Body of pancreas (tissue), 4 donors: ENCODE measurements at regions not wholly inside any gene's neighbourhood (a gene's known extent, or its start where the extent isn't known, plus 50 kb on each side); places are given as distances from the start of the nearest gene placed in this dataset.

Experiments used
- ATAC-seq: fragments of 150-250 bp; one replicate; pipeline ENCODE4 v1.9.1; 2016
- DNase-seq, 4 donors: peaks; one replicate each; pipeline ENCODE4 v3.0.0-alpha.2; 2019
- H3K27ac ChIP-seq, 4 donors: fragments of 200-600 bp; sonication (generic); 1 replicate in 3 of 4; 2 replicates in 1 of 4; pipeline versions ENCODE4 v1.5.1 to v1.6.1; 2016 to 2019; ENCODE audit warnings: mild to moderate bottlenecking in 1 of 4, mixed read lengths in 1 of 4, moderate library complexity in 1 of 4
- H3K27me3 ChIP-seq, 2 donors: fragments of 200-600 bp; sonication (generic); one replicate each; pipeline ENCODE4 v1.6.0; 2016; ENCODE audit warnings: mild to moderate bottlenecking in 1 of 2
- H3K36me3 ChIP-seq, 2 donors: fragments of 200-600 bp; sonication (generic); replicated peaks in 1 of 2; 2 replicates each; pipeline ENCODE4 v1.5.1; 2016; ENCODE audit warnings: low read depth in 2 of 2; ENCODE audit not compliant: insufficient read depth in 1 of 2
- H3K4me1 ChIP-seq: fragments of 200-600 bp; sonication (generic); one replicate; pipeline ENCODE4 v1.6.0; 2016
- H3K4me3 ChIP-seq, 2 donors: fragments of 200-600 bp; sonication (generic); 1 replicate in 1 of 2; 2 replicates in 1 of 2; pipeline ENCODE4 v1.5.1; 2016 to 2019
- H3K9me3 ChIP-seq, 3 donors: fragments of 200-600 bp; sonication (generic); 1 replicate in 2 of 3; 2 replicates in 1 of 3; pipeline ENCODE4 v1.5.1; 2016
- CTCF ChIP-seq, 7 experiments: fragments of 450-650 bp in 4 of 7; fragments of 200-600 bp in 3 of 7; sonication (generic) in 3 of 7; IDR thresholded peaks; one replicate each; pipeline ENCODE4 v1.5.1; 2016 to 2019; ENCODE audit warnings: antibody characterized with exemption in 7 of 7
- POLR2A ChIP-seq, 3 donors: fragments of 450-650 bp; IDR thresholded peaks; one replicate each; pipeline ENCODE4 v1.6.1; 2016; ENCODE audit warnings: antibody characterized with exemption in 3 of 3, mild to moderate bottlenecking in 2 of 3
- WGBS, 2 donors: methylation state at CpG; one replicate each; pipeline ENCODE4 v1.1.5; 2017; 5-methylcytosine and 5-hydroxymethylcytosine counted together
- intact Hi-C: fragments of 100-400 bp; cut with DNase I; formaldehyde crosslinking; loops from one replicate; pipeline ENCODE4 v1.15.1; 2023

DNA sequence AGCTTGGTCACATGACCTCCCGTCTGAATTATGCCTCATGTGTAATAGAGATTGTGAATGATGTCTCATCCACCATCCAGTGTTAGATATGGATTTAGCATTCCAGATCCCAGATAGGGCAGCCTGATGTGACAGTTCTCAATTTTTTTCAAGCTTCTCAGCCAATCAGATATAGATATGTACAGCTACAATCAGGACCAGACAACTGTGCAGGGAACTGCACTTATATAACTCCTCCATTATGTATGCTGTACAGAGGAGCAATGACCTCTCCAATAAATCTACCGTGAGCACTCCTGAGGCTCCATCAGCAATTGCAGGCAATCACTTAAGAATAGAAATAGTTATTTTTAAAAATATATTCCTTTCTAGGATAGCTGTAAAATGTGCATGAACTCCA is 722.8 kb upstream of the SOX9 start:
- Histone ChIP-seq H3K4me1 (no peaks in the 10 kb centered on the region), H3K9me3 (no peaks in the 10 kb centered on the region), H3K27me3 (no peaks in the 10 kb centered on the region), H3K36me3 (no peaks in the 10 kb centered on the region), H3K27ac (no peak overlapping the region), H3K4me3 (no peak overlapping the region)
- DNase-seq (no peak), ATAC-seq (no peak)
- 68 to 72% methylated on average over 2 of the region's 2 CpGs for WGBS, 2 donors
- intact Hi-C loops: no loop called here
- TF ChIP-seq POLR2A (IDR thresholded peaks at IDR 0.05) (no peak), CTCF (IDR thresholded peaks at IDR 0.05) (no peak)

GRCh38 chr17:71398800-71399219 is 722.0 kb upstream of the SOX9 start:
- 30 to 39% methylated on average over 4 of the region's 4 CpGs for WGBS, 2 donors

DNA sequence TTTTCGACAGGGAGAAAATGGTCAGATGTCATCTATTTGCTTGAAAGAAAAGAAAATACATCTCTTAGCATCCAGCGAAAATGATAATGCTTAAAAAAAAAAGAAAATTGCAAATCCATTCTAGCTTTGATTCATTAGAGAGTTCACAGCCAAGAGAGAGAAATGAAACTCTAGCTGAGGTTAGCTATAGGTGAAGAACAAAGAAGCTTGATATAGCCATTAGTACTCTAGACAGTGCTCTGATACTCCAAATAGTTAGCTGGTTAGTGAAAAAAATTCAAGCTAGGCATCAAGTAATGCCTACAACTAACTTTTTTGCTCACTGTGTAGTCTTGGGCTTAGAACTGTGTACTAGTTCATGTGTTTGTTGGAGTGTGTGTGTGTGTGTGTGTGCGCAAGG is 721.6 kb upstream of the SOX9 start:
- WGBS, 2 donors: 22 to 25% methylated on average over 3 of the region's 3 CpGs
- no peak for TF ChIP-seq POLR2A (IDR thresholded peaks at IDR 0.05)
- no peak for TF ChIP-seq CTCF (IDR thresholded peaks at IDR 0.05)
- intact Hi-C loops: no loop called here
- no peak overlapping the region for H3K27ac ChIP-seq
- ATAC-seq: no peak
- H3K36me3 ChIP-seq: no peaks in the 10 kb centered on the region
- DNase-seq: no peak
- no peak overlapping the region for H3K4me3 ChIP-seq
- H3K4me1 ChIP-seq: no peaks in the 10 kb centered on the region
- H3K9me3 ChIP-seq: no peaks in the 10 kb centered on the region
- H3K27me3 ChIP-seq: no peaks in the 10 kb centered on the region

More at GRCh38 chr17:71398800-71399219, 722.0 kb upstream of the SOX9 start:
- TF ChIP-seq CTCF (IDR thresholded peaks at IDR 0.05) (no peak), POLR2A (IDR thresholded peaks at IDR 0.05) (no peak)
- no peak for DNase-seq
- Histone ChIP-seq H3K4me1 (no peaks in the 10 kb centered on the region), H3K9me3 (no peaks in the 10 kb centered on the region), H3K36me3 (no peaks in the 10 kb centered on the region), H3K4me3 (no peak overlapping the region), H3K27ac (no peak overlapping the region), H3K27me3 (no peaks in the 10 kb centered on the region)
- intact Hi-C loops: no loop called here
- no peak for ATAC-seq

DNA sequence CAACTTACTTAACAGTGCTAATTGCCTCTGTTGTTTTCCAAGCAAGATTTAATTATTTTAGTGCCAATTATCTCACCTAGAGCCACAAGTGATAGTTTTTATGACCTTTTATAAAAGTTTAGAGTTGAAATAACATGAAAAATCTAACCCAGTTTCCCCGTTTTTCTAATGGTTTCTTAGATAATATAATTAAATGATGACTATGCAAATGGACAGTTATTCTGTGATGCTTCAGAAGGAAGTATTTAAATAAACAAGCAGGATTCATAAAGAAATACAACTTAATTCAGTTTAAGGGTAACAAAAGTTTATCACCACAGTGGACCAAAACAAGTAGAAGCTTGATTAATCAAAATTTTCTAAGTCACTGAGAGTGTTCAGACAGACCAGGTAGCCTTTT is 721.2 kb upstream of the SOX9 start:
- Histone ChIP-seq H3K4me1 (no peaks in the 10 kb centered on the region), H3K9me3 (no peaks in the 10 kb centered on the region), H3K27me3 (no peaks in the 10 kb centered on the region), H3K36me3 (no peaks in the 10 kb centered on the region), H3K27ac (no peak overlapping the region), H3K4me3 (no peak overlapping the region)
- intact Hi-C loops: no loop called here
- DNase-seq: no peak
- WGBS, 2 donors: 32 to 45% methylated on average over 1 of the region's 1 CpG
- no peak for ATAC-seq
- TF ChIP-seq CTCF (IDR thresholded peaks at IDR 0.05): no peak
- TF ChIP-seq POLR2A (IDR thresholded peaks at IDR 0.05): no peak

- Histone ChIP-seq H3K4me3 (no peak overlapping the region), H3K4me1 (no peaks in the 10 kb centered on the region), H3K27me3 (no peaks in the 10 kb centered on the region), H3K36me3 (no peaks in the 10 kb centered on the region), H3K27ac (no peak overlapping the region), H3K9me3 (no peaks in the 10 kb centered on the region)
- no peak for ATAC-seq
- intact Hi-C loops: no loop called here
- TF ChIP-seq CTCF (IDR thresholded peaks at IDR 0.05): no peak
- TF ChIP-seq POLR2A (IDR thresholded peaks at IDR 0.05): no peak
- no peak for DNase-seq
- 95 to 98% methylated on average over 1 of the region's 1 CpG for WGBS, 2 donors
These were observed 718.8 kb upstream of the SOX9 start for GRCh38 chr17:71402007-71402406.
